Vagina (tissue), 2 donors: ENCODE measurements at regions not wholly inside any gene's neighbourhood (a gene's known extent, or its start where the extent isn't known, plus 50 kb on each side); places are given as distances from the start of the nearest gene placed in this dataset.

Experiments used
- POLR2A ChIP-seq, 2 donors: fragments of 450-650 bp; IDR thresholded peaks; one replicate each; pipeline ENCODE4 v1.6.1; 2017; ENCODE audit warnings: antibody characterized with exemption in 2 of 2, mild to moderate bottlenecking in 2 of 2, moderate library complexity in 2 of 2
- POLR2AphosphoS5 ChIP-seq, 2 donors: sonication (generic); formaldehyde crosslinking; IDR thresholded peaks; one replicate each; pipeline ENCODE4 v1.9.0; 2017; ENCODE audit warnings: antibody characterized with exemption in 2 of 2, mild to moderate bottlenecking in 2 of 2, low read depth in 1 of 2; ENCODE audit not compliant: insufficient read depth in 1 of 2
- TF ChIP-seq, protein P1 (sequence below), 3 experiments: fragments of 450-650 bp in 2 of 3; fragments of 200-600 bp in 1 of 3; sonication (generic) in 1 of 3; IDR thresholded peaks; one replicate each; pipeline ENCODE4 v1.5.1; 2017 to 2019; ENCODE audit warnings: antibody characterized with exemption in 3 of 3, mild to moderate bottlenecking in 2 of 3, moderate library complexity in 2 of 3

DNA sequence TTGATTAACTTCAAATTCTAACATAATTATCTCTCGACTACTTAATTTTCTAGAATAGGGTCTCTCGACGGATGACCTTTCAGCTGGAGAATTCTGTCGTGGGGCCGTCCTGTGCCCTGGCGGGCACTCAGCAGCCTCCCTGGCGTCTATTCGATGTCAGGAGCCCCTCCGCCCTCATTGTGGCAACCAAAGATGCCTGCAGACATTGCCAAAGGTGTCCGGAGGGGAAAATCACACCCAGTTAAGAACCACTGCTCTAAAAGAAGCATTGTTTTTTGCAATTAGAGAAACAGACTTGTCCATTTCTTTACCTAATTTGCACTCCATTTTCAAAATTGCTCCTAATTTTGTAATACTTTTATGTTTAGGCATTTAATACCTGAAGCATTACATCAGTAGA is 79.2 kb upstream of the ARHGEF7 start:
- TF ChIP-seq POLR2A (IDR thresholded peaks at IDR 0.05) (no peak), POLR2AphosphoS5 (IDR thresholded peaks at IDR 0.05; ENCODE audit: insufficient read depth in 1 of 2, low read depth in 1 of 2) (no peak)
- TF ChIP-seq, protein P1, sequence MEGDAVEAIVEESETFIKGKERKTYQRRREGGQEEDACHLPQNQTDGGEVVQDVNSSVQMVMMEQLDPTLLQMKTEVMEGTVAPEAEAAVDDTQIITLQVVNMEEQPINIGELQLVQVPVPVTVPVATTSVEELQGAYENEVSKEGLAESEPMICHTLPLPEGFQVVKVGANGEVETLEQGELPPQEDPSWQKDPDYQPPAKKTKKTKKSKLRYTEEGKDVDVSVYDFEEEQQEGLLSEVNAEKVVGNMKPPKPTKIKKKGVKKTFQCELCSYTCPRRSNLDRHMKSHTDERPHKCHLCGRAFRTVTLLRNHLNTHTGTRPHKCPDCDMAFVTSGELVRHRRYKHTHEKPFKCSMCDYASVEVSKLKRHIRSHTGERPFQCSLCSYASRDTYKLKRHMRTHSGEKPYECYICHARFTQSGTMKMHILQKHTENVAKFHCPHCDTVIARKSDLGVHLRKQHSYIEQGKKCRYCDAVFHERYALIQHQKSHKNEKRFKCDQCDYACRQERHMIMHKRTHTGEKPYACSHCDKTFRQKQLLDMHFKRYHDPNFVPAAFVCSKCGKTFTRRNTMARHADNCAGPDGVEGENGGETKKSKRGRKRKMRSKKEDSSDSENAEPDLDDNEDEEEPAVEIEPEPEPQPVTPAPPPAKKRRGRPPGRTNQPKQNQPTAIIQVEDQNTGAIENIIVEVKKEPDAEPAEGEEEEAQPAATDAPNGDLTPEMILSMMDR (IDR thresholded peaks at IDR 0.05), result no peak
